Mucosa of descending colon (tissue), 3 donors: ENCODE measurements at regions not wholly inside any gene's neighbourhood (a gene's known extent, or its start where the extent isn't known, plus 50 kb on each side); places are given as distances from the start of the nearest gene placed in this dataset.

ENCODE experiments used
- ATAC-seq: fragments of 200-7000 bp; cut with Tn5 transposase; one replicate; pipeline ENCODE4 v1.9.1; 2020; ENCODE audit warnings: mild to moderate bottlenecking, moderate library complexity
- DNase-seq, 3 donors: peaks; one replicate each; pipeline ENCODE4 v3.0.0-alpha.2; 2020
- H3K36me3 ChIP-seq: fragments of 200-600 bp; one replicate; pipeline ENCODE4 v1.8.0; 2021; ENCODE audit warnings: low read depth, mild to moderate bottlenecking
- H3K4me1 ChIP-seq: fragments of 200-600 bp; one replicate; pipeline ENCODE4 v1.8.0; 2021; ENCODE audit warnings: low read depth, mild to moderate bottlenecking
- H3K4me3 ChIP-seq: fragments of 200-600 bp; one replicate; pipeline ENCODE4 v1.8.0; 2021; ENCODE audit warnings: mild to moderate bottlenecking
- H3K9me3 ChIP-seq: fragments of 200-600 bp; one replicate; pipeline ENCODE4 v1.8.0; 2021; ENCODE audit warnings: mild to moderate bottlenecking
- intact Hi-C, 2 donors: fragments of 100-400 bp; cut with DNase I in 1 of 2; cut with micrococcal nuclease in 1 of 2; formaldehyde crosslinking; loops; one replicate each; pipeline versions ENCODE4 v1.11.0 to v1.11.1; 2022; cut with DNase I, micrococcal nuclease
- TF ChIP-seq, protein P1 (sequence below): fragments of 200-600 bp; IDR thresholded peaks from one replicate; pipeline ENCODE4 v1.8.0; 2022; ENCODE audit warnings: antibody characterized with exemption, mild to moderate bottlenecking
- donor health status: DM: no; HTN: no; CAD: no; lungs with moderate emphysema.
- donor health status: DM: no; HTN: no; CAD: no.
- donor health status: DM: no; HTN: yes; CAD: no.

DNA sequence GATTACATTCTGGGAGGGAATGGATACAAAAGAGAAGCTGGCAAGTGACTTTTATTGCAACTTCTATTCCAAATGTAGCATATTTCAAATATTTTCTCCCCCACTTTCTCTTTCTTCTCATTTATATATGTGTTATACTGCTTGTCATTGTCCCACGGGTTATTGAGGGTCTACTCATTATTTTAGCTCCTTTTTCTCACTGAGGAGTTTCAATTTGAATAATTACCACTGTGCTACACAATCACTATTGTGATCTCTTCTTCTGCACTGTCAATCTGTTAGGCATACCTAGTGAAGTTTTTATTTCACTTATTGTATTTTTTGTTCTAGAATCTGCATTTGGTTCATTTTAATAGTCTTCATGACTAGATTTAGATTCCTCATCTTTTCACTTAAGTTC is 339.7 kb downstream of the PTPRC start:
- no peak overlapping the region for H3K4me3 ChIP-seq
- no peaks in the 10 kb centered on the region for H3K9me3 ChIP-seq
- ATAC-seq: no peak
- TF ChIP-seq, protein P1, sequence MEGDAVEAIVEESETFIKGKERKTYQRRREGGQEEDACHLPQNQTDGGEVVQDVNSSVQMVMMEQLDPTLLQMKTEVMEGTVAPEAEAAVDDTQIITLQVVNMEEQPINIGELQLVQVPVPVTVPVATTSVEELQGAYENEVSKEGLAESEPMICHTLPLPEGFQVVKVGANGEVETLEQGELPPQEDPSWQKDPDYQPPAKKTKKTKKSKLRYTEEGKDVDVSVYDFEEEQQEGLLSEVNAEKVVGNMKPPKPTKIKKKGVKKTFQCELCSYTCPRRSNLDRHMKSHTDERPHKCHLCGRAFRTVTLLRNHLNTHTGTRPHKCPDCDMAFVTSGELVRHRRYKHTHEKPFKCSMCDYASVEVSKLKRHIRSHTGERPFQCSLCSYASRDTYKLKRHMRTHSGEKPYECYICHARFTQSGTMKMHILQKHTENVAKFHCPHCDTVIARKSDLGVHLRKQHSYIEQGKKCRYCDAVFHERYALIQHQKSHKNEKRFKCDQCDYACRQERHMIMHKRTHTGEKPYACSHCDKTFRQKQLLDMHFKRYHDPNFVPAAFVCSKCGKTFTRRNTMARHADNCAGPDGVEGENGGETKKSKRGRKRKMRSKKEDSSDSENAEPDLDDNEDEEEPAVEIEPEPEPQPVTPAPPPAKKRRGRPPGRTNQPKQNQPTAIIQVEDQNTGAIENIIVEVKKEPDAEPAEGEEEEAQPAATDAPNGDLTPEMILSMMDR: no peak
- no peak for DNase-seq
- H3K4me1 ChIP-seq: no peaks in the 10 kb centered on the region
- intact Hi-C loops: no loop called here
- H3K36me3 ChIP-seq: no peaks in the 10 kb centered on the region

DNA sequence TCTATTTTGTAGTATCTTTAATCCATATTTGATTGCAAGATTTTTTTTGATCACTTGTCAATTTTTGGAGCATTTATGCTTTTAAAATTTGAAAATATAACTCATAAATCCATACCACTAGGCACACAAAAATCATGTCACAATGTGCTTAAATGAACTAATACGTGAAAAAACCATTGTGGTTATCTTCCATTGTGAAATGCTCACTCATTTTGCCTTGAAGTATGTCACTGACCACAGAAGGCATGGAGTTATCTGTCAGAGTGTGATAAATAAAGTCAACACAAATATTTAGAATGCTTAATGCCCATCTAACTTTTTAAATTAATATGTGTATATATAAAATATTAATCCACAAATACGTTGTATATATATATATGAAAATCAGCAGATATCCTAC is 347.2 kb downstream of the PTPRC start:
- intact Hi-C loops: no loop called here
- no peak for ATAC-seq
- TF ChIP-seq, protein P1: no peak

DNA sequence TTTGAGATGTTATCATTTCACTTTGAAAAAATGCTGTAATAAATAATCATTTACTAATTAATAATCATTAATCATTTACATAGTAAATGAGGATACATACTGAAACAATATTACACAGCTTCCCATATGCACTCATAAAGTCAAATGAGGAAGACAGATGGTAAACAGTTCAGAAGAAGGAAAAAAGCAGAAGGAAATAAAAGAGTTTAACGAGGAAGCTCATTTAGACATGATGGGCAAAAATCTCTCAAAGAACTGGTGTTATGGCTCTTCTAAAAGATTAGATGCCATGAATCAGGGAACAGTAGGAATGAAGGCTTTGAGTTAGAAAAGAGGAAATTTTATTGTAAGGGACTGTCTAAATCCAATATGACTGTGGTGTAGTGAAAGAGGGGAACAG is 347.6 kb downstream of the PTPRC start:
- intact Hi-C loops: no loop called here
- ATAC-seq (no peak), DNase-seq (no peak)
- Histone ChIP-seq H3K9me3 (no peaks in the 10 kb centered on the region), H3K4me3 (no peak overlapping the region), H3K36me3 (no peaks in the 10 kb centered on the region), H3K4me1 (no peaks in the 10 kb centered on the region)
- TF ChIP-seq, protein P1: no peak

More for the DNA sequence above, 347.2 kb downstream of the PTPRC start:
- no peak for DNase-seq
- Histone ChIP-seq H3K4me1 (no peaks in the 10 kb centered on the region), H3K4me3 (no peak overlapping the region), H3K36me3 (no peaks in the 10 kb centered on the region), H3K9me3 (no peaks in the 10 kb centered on the region)

DNA sequence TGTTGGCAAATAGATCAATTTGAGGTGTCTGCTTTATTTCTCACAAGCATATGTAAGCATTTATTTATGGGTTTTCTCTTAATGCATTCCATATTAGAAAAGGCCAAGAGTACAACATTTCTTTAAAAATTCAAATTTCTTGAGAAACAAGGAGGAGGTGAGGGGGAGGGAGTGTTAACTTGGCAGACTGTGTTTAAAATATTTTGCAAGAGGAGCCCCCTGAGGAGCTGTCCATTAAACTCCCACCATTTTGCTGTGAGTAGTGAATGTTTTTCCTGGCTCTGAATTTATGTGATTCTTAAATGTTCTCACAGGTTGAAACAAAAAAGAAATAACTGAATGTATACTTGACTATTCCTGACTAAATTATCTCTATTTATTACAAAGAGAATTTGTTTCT is 363.8 kb downstream of the PTPRC start:
- Histone ChIP-seq H3K4me1 (no peaks in the 10 kb centered on the region), H3K4me3 (no peak overlapping the region), H3K9me3 (no peaks in the 10 kb centered on the region), H3K36me3 (no peaks in the 10 kb centered on the region)
- no peak for DNase-seq
- ATAC-seq: no peak
- TF ChIP-seq, protein P1: no peak
- intact Hi-C loops: loop anchor here in 1 of 2 donors (10.0 kb wide), 1 partner anchor 372 kb away; no protein-coding TSS in a partner anchor

DNA sequence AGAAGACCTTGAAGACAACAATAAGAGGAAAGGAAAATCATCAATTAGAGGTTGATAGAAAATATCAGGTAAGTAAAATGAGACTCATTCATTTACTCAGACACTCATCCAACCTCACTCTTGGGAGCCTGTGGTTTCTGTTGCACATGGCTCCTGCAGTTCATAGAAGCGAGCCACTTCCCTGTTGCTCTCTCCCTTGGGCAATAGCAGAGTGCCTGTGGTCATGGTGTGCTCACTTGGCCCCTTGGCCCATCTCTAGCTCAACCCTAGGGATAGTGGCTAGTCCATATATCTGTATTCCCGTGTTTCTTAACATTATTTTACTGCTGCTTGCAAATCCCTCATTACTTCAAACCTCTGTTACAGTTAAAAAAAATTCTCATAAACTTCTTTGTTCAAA is 368.6 kb downstream of the PTPRC start:
- no peak for DNase-seq
- H3K4me3 ChIP-seq: no peak overlapping the region
- H3K9me3 ChIP-seq: no peaks in the 10 kb centered on the region
- no peak for ATAC-seq
- TF ChIP-seq, protein P1: no peak
- H3K4me1 ChIP-seq: no peaks in the 10 kb centered on the region
- H3K36me3 ChIP-seq: no peaks in the 10 kb centered on the region
- intact Hi-C loops: loop anchor here in 1 of 2 donors (10.0 kb wide), 1 partner anchor 367 kb away; no protein-coding TSS in a partner anchor

DNA sequence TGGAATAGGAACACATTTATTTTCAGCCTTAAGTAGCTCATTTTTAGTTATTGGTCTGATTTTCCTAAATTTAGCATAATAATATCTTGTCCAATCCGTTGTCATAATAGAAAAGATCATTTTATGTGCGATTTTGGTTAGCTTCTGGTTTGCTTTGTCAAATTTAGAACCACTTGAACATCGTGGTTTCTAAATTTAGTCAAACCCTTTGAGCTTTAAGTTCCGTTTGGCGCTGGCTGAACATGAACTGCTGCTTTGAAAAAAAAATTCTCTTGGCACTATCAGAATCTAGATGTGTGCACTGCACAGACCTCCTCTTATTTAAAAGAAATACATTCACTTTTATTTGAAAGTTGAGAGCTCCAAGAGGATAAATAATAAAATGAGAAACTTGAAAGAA is 370.6 kb downstream of the PTPRC start:
- H3K4me1 ChIP-seq: no peaks in the 10 kb centered on the region
- H3K9me3 ChIP-seq: no peaks in the 10 kb centered on the region
- intact Hi-C loops: loop anchor here in 1 of 2 donors (10.0 kb wide), 1 partner anchor 365 kb away; no protein-coding TSS in a partner anchor
- DNase-seq: no peak
- no peaks in the 10 kb centered on the region for H3K36me3 ChIP-seq
- no peak for ATAC-seq
- H3K4me3 ChIP-seq: no peak overlapping the region
- TF ChIP-seq, protein P1: no peak
